GM12875 (cell line): ENCODE measurements at regions not wholly inside any gene's neighbourhood (a gene's known extent, or its start where the extent isn't known, plus 50 kb on each side); places are given as distances from the start of the nearest gene placed in this dataset.

Experiments
- H3K4me3 ChIP-seq: one replicate; pipeline ENCODE4 v1.5.1; 2011; ENCODE audit warnings: low read depth, low read length, control low read depth
- CTCF ChIP-seq: IDR thresholded peaks from 2 replicates; pipeline ENCODE4 v1.5.1; 2011; ENCODE audit warnings: low read depth, mild to moderate bottlenecking, control low read depth, inconsistent platforms, low read length, moderate library complexity, borderline replicate concordance; ENCODE audit not compliant: insufficient read depth

GRCh38 chr4:181656748-181657147, 586.5 kb upstream of the TENM3 start:
- no peak overlapping the region for H3K4me3 ChIP-seq
- no peak for TF ChIP-seq CTCF

GRCh38 chr4:181659202-181659601, 584.0 kb upstream of the TENM3 start:
- TF ChIP-seq CTCF: no peak
- no peak overlapping the region for H3K4me3 ChIP-seq

DNA sequence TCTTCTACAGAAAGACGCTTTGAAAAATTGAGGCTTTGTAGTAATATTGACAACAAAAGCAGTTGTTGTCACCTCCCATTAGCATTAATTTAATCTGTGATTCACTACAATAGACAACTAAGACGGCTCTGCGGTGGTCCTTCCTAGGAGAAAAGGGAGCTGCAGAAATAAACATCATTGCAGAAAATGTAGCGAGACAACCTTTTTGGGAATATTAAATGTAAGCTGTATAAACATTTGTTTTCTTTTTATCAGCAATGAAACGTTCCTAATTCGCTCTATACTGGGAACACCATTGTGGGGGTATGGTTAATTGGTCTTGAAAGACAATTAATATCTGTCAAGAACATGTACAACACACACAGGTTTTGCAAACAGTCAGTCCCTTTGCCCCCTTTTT, 583.3 kb upstream of the TENM3 start:
- TF ChIP-seq CTCF: no peak
- no peak overlapping the region for H3K4me3 ChIP-seq

DNA sequence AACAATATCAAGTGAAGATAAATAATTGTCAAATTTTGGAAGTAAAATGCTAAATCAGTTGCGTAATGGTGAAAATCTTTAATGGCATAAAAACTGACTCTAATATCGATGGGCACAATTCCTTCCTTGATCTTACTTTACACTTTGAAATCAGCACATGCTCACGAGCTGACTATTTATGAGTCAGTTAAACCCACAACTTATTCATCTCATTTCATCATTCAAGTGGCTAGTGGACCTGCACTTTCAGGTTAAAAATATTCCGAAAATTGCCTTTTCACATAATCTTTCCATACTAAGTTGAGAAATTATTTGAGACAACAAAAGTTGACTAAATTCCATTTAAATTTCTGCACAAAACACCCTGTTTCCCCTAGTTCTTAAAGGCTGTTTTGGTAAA, 582.1 kb upstream of the TENM3 start:
- no peak for TF ChIP-seq CTCF
- H3K4me3 ChIP-seq: no peak overlapping the region

DNA sequence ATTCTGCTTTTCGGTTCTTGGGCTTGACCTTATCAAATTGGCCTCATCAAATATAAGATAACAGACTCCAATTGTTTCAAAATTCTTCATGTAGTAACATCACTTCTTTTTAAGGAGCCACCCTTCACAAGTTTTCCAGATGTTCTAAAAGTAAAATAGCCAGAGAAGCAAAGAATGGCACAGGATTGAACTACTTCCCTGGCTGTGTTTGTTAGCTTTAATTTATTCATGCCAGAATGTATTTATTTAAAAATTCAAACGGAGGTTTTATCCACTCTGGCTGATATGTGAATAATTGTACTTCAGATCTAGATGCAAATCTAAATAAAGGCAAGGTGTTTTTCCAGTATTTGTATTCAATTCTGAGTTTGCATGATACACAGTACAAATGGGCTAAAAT, 581.3 kb upstream of the TENM3 start:
- no peak overlapping the region for H3K4me3 ChIP-seq

DNA sequence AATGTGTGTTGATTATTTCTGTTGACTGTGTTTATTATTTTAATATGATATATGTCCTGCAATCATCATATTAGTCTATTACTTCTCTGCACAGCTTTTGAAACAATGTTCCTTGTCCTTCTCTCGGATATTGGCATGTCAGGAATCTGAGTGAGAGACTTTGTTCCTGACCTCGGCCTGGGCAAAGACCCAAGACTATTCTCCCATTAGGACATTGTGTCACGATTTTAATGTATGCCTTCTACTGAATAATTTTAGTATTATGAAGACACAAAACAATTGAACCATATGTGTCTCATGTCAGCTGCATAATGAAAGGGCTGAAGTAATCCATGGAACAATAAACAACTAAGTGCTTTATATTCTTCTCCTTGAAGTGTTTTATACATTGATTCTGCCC, 580.8 kb upstream of the TENM3 start:
- TF ChIP-seq CTCF: no peak
- no peak overlapping the region for H3K4me3 ChIP-seq

More for the DNA sequence above, 581.3 kb upstream of the TENM3 start:
- no peak for TF ChIP-seq CTCF

DNA sequence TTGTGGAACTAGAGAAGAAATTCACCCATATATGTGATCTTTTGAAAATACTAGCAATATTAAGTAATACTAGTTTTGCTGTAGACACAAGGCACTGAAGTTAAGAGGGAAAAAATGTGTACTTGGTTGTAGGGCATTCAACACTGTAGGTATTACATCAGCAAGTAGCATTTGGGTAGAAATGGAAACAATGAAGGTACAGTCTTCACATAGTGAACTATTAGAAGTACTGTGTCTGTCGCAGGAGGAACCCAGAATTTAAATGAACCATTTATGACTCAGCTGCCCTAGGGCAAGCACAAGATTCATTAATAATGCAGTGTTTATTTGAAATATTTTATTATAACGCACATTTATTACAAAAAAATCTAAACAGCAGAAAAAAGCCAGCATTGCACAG, 572.7 kb upstream of the TENM3 start:
- H3K4me3 ChIP-seq: no peak overlapping the region
- no peak for TF ChIP-seq CTCF
